ENCODE measurements at regions not wholly inside any gene's neighbourhood (a gene's known extent, or its start where the extent isn't known, plus 50 kb on each side); places are given as distances from the start of the nearest gene placed in this dataset.

- no peak for FAIRE-seq
- DNase-seq (ENCODE audit: insufficient read length, low spot score), result no peak
- TF ChIP-seq POLR2A (IDR thresholded peaks at IDR 0.05; ENCODE audit: low read depth, low read length), result no peak
Measured at GRCh38 chr1:147475488-147475887, 65.8 kb upstream of the BCL9 start.

- no peak for FAIRE-seq
- no peak for TF ChIP-seq POLR2A (IDR thresholded peaks at IDR 0.05; ENCODE audit: low read depth, low read length)
- no peak for DNase-seq (ENCODE audit: insufficient read length, low spot score)
Measured at GRCh38 chr1:147478521-147478920, 62.8 kb upstream of the BCL9 start.

- TF ChIP-seq POLR2A (IDR thresholded peaks at IDR 0.05; ENCODE audit: low read depth, low read length), result no peak
- FAIRE-seq (no peak), DNase-seq (ENCODE audit: insufficient read length, low spot score) (no peak)
Measured at GRCh38 chr1:147479864-147480564, 61.3 kb upstream of the BCL9 start.

GRCh38 chr1:147480565-147480935, 60.8 kb upstream of the BCL9 start:
- FAIRE-seq (no peak), DNase-seq (ENCODE audit: insufficient read length, low spot score) (no peak)
- no peak for TF ChIP-seq POLR2A (IDR thresholded peaks at IDR 0.05; ENCODE audit: low read depth, low read length)

GRCh38 chr1:147486876-147487656, 54.2 kb upstream of the BCL9 start:
- TF ChIP-seq POLR2A (IDR thresholded peaks at IDR 0.05; ENCODE audit: low read depth, low read length), result no peak
- DNase-seq (ENCODE audit: insufficient read length, low spot score), result no peak
- FAIRE-seq, result no peak

- TF ChIP-seq POLR2A (IDR thresholded peaks at IDR 0.05; ENCODE audit: low read depth, low read length), result no peak
- FAIRE-seq (no peak), DNase-seq (ENCODE audit: insufficient read length, low spot score) (no peak)
Measured at GRCh38 chr1:147491098-147491497, 50.2 kb upstream of the BCL9 start.
